CD4-positive, alpha-beta T cell (primary cell): ENCODE measurements at regions not wholly inside any gene's neighbourhood (a gene's known extent, or its start where the extent isn't known, plus 50 kb on each side); places are given as distances from the start of the nearest gene placed in this dataset.

Experiments used
- ATAC-seq: fragments of 200-7000 bp; cut with Tn5 transposase; one replicate; pipeline ENCODE4 v1.10.0; 2022; ENCODE audit warnings: mild to moderate bottlenecking; ENCODE audit not compliant: poor library complexity
- CTCF ChIA-PET: fragments of 350-600 bp; sonication (Branson Sonifier 250); formaldehyde crosslinking; loops from one replicate; lab custom pipeline; 2021; ENCODE audit warnings: antibody characterized with exemption, inconsistent platforms; lab: Charles Lee
- POLR2A ChIA-PET: fragments of 350-600 bp; sonication (Branson Sonifier 250); formaldehyde crosslinking; loops from one replicate; lab custom pipeline; 2021; ENCODE audit warnings: antibody characterized with exemption, inconsistent platforms; lab: Charles Lee
- DNase-seq, 14 experiments: peaks; one replicate each; pipeline ENCODE4 v3.0.0-alpha.2; 2013 to 2020; ENCODE audit warnings: mixed read lengths in 2 of 14
- H3K27ac ChIP-seq, 2 donors: one replicate each; pipeline versions ENCODE4 v1.5.1 to v1.7.0; 2013; ENCODE audit warnings: low read length in 2 of 2, low read depth in 1 of 2, mild to moderate bottlenecking in 1 of 2
- H3K27me3 ChIP-seq, 2 experiments: 1 replicate in 1 of 2; 2 replicates in 1 of 2; pipeline versions ENCODE4 v1.6.1 to v1.7.0; 2013; ENCODE audit warnings: low read length in 2 of 2, control low read depth in 1 of 2, mild to moderate bottlenecking in 1 of 2, moderate library complexity in 1 of 2; ENCODE audit not compliant: insufficient read depth in 2 of 2, control insufficient read depth in 1 of 2
- H3K36me3 ChIP-seq: one replicate; pipeline ENCODE4 v1.6.1; 2013; ENCODE audit warnings: low read length, control low read depth; ENCODE audit not compliant: insufficient read depth
- H3K4me1 ChIP-seq: one replicate; pipeline ENCODE4 v1.6.1; 2013; ENCODE audit warnings: low read length, control low read depth; ENCODE audit not compliant: insufficient read depth
- H3K4me3 ChIP-seq: one replicate; pipeline ENCODE4 v1.5.1; 2013; ENCODE audit warnings: mild to moderate bottlenecking, low read length, moderate library complexity
- H3K9me3 ChIP-seq, 2 experiments: 1 replicate in 1 of 2; 2 replicates in 1 of 2; pipeline versions ENCODE4 v1.6.1 to v1.7.0; 2013; ENCODE audit warnings: low read length in 2 of 2, mild to moderate bottlenecking in 2 of 2, control low read depth in 1 of 2, moderate library complexity in 1 of 2; ENCODE audit not compliant: control insufficient read depth in 1 of 2, insufficient read depth in 1 of 2
- H3K27ac Mint-ChIP-seq: one replicate; pipeline ENCODE4 v1.8.0; 2020; ENCODE audit warnings: mixed read lengths
- H3K27me3 Mint-ChIP-seq: one replicate; pipeline ENCODE4 v1.8.0; 2021; ENCODE audit warnings: mixed read lengths
- H3K36me3 Mint-ChIP-seq: one replicate; pipeline ENCODE4 v1.8.0; 2021; ENCODE audit warnings: low read depth, mixed read lengths
- H3K4me1 Mint-ChIP-seq: one replicate; pipeline ENCODE4 v1.8.0; 2021; ENCODE audit warnings: low read depth, mixed read lengths
- H3K4me3 Mint-ChIP-seq: one replicate; pipeline ENCODE4 v1.8.0; 2020; ENCODE audit warnings: mild to moderate bottlenecking, mixed read lengths
- H3K9me3 Mint-ChIP-seq: one replicate; pipeline ENCODE4 v1.8.0; 2020; ENCODE audit warnings: mixed read lengths
- intact Hi-C, 2 experiments: fragments of 100-400 bp; cut with DNase I in 1 of 2; cut with micrococcal nuclease in 1 of 2; formaldehyde crosslinking; loops; one replicate each; pipeline versions ENCODE4 v1.15.1 to v1.9.0; 2023 to 2025; cut with DNase I, micrococcal nuclease
- TF ChIP-seq, protein P1 (sequence below): fragments of 200-600 bp; IDR thresholded peaks from one replicate; pipeline ENCODE4 v1.8.0; 2022; ENCODE audit warnings: antibody characterized with exemption, mild to moderate bottlenecking

DNA sequence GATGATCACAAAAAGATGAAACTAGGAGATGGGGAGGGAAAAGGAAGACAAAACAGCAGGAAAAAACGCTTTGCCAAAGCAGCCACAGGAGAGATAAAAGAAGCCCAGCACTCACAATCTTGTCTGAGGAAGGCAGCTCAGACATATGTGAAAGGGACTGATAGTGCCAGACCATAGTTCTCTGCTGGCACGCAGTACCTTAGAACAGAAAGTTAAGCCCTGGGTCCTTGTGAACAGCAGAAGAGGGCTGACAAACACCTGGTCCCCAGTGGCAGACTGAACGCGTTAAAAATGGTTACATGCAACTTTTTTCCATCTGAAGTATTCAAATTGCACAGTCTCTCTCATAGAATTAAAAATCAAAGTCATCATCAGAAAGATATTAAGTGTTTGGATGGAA is 433.2 kb upstream of the ADAMTS5 start:
- no peaks in the 10 kb centered on the region for H3K4me1 ChIP-seq
- no peak overlapping the region for H3K4me3 ChIP-seq
- no peaks in the 10 kb centered on the region for H3K9me3 ChIP-seq
- H3K27me3 Mint-ChIP-seq: no peaks in the 10 kb centered on the region
- H3K27ac Mint-ChIP-seq: no peak overlapping the region
- DNase-seq: no peak
- TF ChIP-seq, protein P1, sequence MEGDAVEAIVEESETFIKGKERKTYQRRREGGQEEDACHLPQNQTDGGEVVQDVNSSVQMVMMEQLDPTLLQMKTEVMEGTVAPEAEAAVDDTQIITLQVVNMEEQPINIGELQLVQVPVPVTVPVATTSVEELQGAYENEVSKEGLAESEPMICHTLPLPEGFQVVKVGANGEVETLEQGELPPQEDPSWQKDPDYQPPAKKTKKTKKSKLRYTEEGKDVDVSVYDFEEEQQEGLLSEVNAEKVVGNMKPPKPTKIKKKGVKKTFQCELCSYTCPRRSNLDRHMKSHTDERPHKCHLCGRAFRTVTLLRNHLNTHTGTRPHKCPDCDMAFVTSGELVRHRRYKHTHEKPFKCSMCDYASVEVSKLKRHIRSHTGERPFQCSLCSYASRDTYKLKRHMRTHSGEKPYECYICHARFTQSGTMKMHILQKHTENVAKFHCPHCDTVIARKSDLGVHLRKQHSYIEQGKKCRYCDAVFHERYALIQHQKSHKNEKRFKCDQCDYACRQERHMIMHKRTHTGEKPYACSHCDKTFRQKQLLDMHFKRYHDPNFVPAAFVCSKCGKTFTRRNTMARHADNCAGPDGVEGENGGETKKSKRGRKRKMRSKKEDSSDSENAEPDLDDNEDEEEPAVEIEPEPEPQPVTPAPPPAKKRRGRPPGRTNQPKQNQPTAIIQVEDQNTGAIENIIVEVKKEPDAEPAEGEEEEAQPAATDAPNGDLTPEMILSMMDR: no peak
- H3K36me3 Mint-ChIP-seq: no peaks in the 10 kb centered on the region
- intact Hi-C loops: no loop called here
- ChIA-PET POLR2A (no interaction called here), CTCF (no interaction called here)
- H3K4me1 Mint-ChIP-seq: no peaks in the 10 kb centered on the region
- peaks cover 3% of the 10 kb centered on the region for H3K9me3 Mint-ChIP-seq
- H3K4me3 Mint-ChIP-seq: no peak overlapping the region
- no peak overlapping the region for H3K27ac ChIP-seq
- no peak for ATAC-seq
- no peaks in the 10 kb centered on the region for H3K36me3 ChIP-seq
- H3K27me3 ChIP-seq: no peaks in the 10 kb centered on the region

DNA sequence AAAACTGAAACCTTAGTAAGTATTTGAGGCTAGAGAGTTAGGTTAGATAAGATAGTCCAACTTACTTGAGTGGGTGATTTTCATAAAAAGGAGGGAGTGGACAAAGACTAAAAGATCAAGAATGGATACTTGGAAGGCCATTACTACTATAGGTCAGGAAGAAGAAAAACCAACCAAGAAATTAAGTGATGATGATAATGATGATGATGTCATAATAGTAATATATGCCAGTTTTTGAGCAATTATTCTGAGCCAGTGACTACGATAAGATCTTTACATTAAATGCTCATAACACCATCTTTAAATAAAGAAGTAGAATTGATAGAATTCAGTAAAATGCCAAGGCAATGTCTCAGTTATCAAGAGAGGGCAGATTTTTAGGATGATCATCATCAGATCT is 430.7 kb upstream of the ADAMTS5 start:
- TF ChIP-seq, protein P1: no peak
- peaks cover 3% of the 10 kb centered on the region for H3K9me3 Mint-ChIP-seq
- no peak overlapping the region for H3K4me3 Mint-ChIP-seq
- no peak overlapping the region for H3K27ac Mint-ChIP-seq
- Histone ChIP-seq H3K4me1 (no peaks in the 10 kb centered on the region), H3K9me3 (peaks cover 0 to 4% of the 10 kb centered on the region in 2 experiments), H3K27me3 (no peaks in the 10 kb centered on the region), H3K4me3 (no peak overlapping the region), H3K36me3 (no peaks in the 10 kb centered on the region), H3K27ac (no peak overlapping the region)
- intact Hi-C loops: no loop called here
- no peaks in the 10 kb centered on the region for H3K36me3 Mint-ChIP-seq
- no peaks in the 10 kb centered on the region for H3K4me1 Mint-ChIP-seq
- DNase-seq (no peak), ATAC-seq (no peak)
- H3K27me3 Mint-ChIP-seq: no peaks in the 10 kb centered on the region
- ChIA-PET POLR2A (no interaction called here), CTCF (no interaction called here)

DNA sequence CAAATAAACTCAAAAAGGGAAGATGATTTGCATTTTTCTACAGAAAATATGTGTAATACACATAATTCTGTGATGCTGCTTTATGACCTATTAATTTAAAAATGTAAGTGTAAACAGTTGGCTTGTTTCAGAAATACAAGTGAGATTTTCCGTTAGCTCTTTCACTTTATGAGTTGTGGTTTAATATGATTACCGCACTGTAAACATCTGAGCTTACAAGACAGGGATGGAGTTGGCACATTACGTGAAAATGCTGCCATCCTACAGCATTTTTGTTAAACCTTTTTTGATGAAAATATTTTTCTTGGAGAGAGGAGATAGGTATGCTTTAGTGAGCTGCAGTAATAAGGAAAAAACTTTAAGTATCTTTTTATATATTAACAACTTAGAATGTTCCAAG is 426.8 kb upstream of the ADAMTS5 start:
- DNase-seq (no peak), ATAC-seq (no peak)
- H3K4me3 ChIP-seq: no peak overlapping the region
- Mint-ChIP-seq H3K4me3 (no peak overlapping the region), H3K9me3 (no peaks in the 10 kb centered on the region), H3K27ac (no peak overlapping the region), H3K4me1 (no peaks in the 10 kb centered on the region), H3K27me3 (no peaks in the 10 kb centered on the region), H3K36me3 (no peaks in the 10 kb centered on the region)
- H3K9me3 ChIP-seq: peaks cover 0 to 8% of the 10 kb centered on the region in 2 experiments
- H3K27me3 ChIP-seq: no peaks in the 10 kb centered on the region
- TF ChIP-seq, protein P1: no peak
- ChIA-PET CTCF (no interaction called here), POLR2A (no interaction called here)
- H3K36me3 ChIP-seq: no peaks in the 10 kb centered on the region
- H3K27ac ChIP-seq: no peak overlapping the region
- no peaks in the 10 kb centered on the region for H3K4me1 ChIP-seq
- intact Hi-C loops: no loop called here
